ENCODE measurements at regions not wholly inside any gene's neighbourhood (a gene's known extent, or its start where the extent isn't known, plus 50 kb on each side); places are given as distances from the start of the nearest gene placed in this dataset.

GRCh38 chr5:163950248-163950647 lies 444.8 kb downstream of the MAT2B start:
- no peak overlapping the region for H2AFZ ChIP-seq (ENCODE audit: low read depth, low read length)
- H3K9me2 ChIP-seq (ENCODE audit: insufficient read depth, low read length): no peaks in the 10 kb centered on the region
- no peak overlapping the region for H3K9ac ChIP-seq (ENCODE audit: low read length)
- no peak overlapping the region for H3K4me2 ChIP-seq (ENCODE audit: low read length)
- no peaks in the 10 kb centered on the region for H3F3A ChIP-seq (ENCODE audit: insufficient read depth, low read length, poor library complexity, severe bottlenecking)
- H3K27me3 ChIP-seq (ENCODE audit: insufficient read depth, low read depth, low read length): no peaks in the 10 kb centered on the region
- no peaks in the 10 kb centered on the region for H3K79me2 ChIP-seq (replicated peaks; ENCODE audit: insufficient read depth, low read length)
- no peak overlapping the region for H3K27ac ChIP-seq (ENCODE audit: low read length)
- no peak overlapping the region for H3K4me3 ChIP-seq (ENCODE audit: low read length)
- no peaks in the 10 kb centered on the region for H3K9me3 ChIP-seq (ENCODE audit: low read length)
- TF ChIP-seq CTCF (IDR thresholded peaks at IDR 0.05; ENCODE audit: poor library complexity, severe bottlenecking) (no peak), EZH2 (IDR thresholded peaks at IDR 0.05; ENCODE audit: borderline replicate concordance, insufficient read depth, low read length, poor library complexity, severe bottlenecking) (no peak), RAD21 (conservative IDR thresholded peaks at IDR 0.05) (no peak), TAF1 (IDR thresholded peaks at IDR 0.05; ENCODE audit: low read depth) (no peak), MXI1 (conservative IDR thresholded peaks at IDR 0.05; ENCODE audit: poor library complexity, severe bottlenecking) (no peak), POLR2AphosphoS5 (IDR thresholded peaks at IDR 0.05) (no peak), SMC3 (conservative IDR thresholded peaks at IDR 0.05; ENCODE audit: poor library complexity) (no peak), EP300 (conservative IDR thresholded peaks at IDR 0.05; ENCODE audit: poor library complexity, severe bottlenecking) (no peak)
- TF ChIP-seq, protein P1, sequence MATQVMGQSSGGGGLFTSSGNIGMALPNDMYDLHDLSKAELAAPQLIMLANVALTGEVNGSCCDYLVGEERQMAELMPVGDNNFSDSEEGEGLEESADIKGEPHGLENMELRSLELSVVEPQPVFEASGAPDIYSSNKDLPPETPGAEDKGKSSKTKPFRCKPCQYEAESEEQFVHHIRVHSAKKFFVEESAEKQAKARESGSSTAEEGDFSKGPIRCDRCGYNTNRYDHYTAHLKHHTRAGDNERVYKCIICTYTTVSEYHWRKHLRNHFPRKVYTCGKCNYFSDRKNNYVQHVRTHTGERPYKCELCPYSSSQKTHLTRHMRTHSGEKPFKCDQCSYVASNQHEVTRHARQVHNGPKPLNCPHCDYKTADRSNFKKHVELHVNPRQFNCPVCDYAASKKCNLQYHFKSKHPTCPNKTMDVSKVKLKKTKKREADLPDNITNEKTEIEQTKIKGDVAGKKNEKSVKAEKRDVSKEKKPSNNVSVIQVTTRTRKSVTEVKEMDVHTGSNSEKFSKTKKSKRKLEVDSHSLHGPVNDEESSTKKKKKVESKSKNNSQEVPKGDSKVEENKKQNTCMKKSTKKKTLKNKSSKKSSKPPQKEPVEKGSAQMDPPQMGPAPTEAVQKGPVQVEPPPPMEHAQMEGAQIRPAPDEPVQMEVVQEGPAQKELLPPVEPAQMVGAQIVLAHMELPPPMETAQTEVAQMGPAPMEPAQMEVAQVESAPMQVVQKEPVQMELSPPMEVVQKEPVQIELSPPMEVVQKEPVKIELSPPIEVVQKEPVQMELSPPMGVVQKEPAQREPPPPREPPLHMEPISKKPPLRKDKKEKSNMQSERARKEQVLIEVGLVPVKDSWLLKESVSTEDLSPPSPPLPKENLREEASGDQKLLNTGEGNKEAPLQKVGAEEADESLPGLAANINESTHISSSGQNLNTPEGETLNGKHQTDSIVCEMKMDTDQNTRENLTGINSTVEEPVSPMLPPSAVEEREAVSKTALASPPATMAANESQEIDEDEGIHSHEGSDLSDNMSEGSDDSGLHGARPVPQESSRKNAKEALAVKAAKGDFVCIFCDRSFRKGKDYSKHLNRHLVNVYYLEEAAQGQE (IDR thresholded peaks at IDR 0.05; ENCODE audit: borderline replicate concordance): no peak
- no peaks in the 10 kb centered on the region for H3K36me3 ChIP-seq (ENCODE audit: insufficient read depth, low read length)
- H4K20me1 ChIP-seq (ENCODE audit: insufficient read depth): no peaks in the 10 kb centered on the region

DNA sequence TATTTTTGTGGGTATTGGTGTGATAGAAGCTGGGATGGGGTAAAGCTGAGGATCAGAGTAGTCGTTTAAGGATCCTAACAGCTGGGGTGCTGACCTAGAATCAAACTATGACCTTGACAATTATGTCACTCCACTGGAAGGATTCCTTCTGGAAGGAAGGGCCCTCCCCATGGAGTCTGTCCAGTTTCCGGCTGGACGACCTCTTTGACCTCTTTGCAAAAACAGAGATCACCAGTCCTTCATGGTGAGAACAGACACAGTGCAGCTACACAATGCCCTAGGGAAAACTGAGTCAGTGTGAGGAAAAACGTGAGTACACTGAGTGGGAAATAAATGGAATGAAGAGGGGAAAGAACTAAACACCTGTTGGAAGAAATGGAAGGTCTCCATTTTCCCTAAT lies 445.6 kb downstream of the MAT2B start:
- no peak overlapping the region for H3K9ac ChIP-seq (ENCODE audit: low read length)
- H3K79me2 ChIP-seq (replicated peaks; ENCODE audit: insufficient read depth, low read length): no peaks in the 10 kb centered on the region
- H3K4me2 ChIP-seq (ENCODE audit: low read length): no peak overlapping the region
- TF ChIP-seq, protein P1 (IDR thresholded peaks at IDR 0.05; ENCODE audit: borderline replicate concordance): no peak
- TF ChIP-seq MXI1 (conservative IDR thresholded peaks at IDR 0.05; ENCODE audit: poor library complexity, severe bottlenecking) (no peak), EZH2 (IDR thresholded peaks at IDR 0.05; ENCODE audit: borderline replicate concordance, insufficient read depth, low read length, poor library complexity, severe bottlenecking) (no peak), POLR2AphosphoS5 (IDR thresholded peaks at IDR 0.05) (no peak), SMC3 (conservative IDR thresholded peaks at IDR 0.05; ENCODE audit: poor library complexity) (no peak), CTCF (IDR thresholded peaks at IDR 0.05; ENCODE audit: poor library complexity, severe bottlenecking) (no peak), RAD21 (conservative IDR thresholded peaks at IDR 0.05) (no peak), EP300 (conservative IDR thresholded peaks at IDR 0.05; ENCODE audit: poor library complexity, severe bottlenecking) (no peak), TAF1 (IDR thresholded peaks at IDR 0.05; ENCODE audit: low read depth) (no peak)
- no peak overlapping the region for H3K27ac ChIP-seq (ENCODE audit: low read length)
- H4K20me1 ChIP-seq (ENCODE audit: insufficient read depth): no peaks in the 10 kb centered on the region
- H3K9me2 ChIP-seq (ENCODE audit: insufficient read depth, low read length): no peaks in the 10 kb centered on the region
- H3F3A ChIP-seq (ENCODE audit: insufficient read depth, low read length, poor library complexity, severe bottlenecking): no peaks in the 10 kb centered on the region
- H3K4me3 ChIP-seq (ENCODE audit: low read length): no peak overlapping the region
- H3K9me3 ChIP-seq (ENCODE audit: low read length): no peaks in the 10 kb centered on the region
- no peak overlapping the region for H2AFZ ChIP-seq (ENCODE audit: low read depth, low read length)
- no peaks in the 10 kb centered on the region for H3K36me3 ChIP-seq (ENCODE audit: insufficient read depth, low read length)
- H3K27me3 ChIP-seq (ENCODE audit: insufficient read depth, low read depth, low read length): no peaks in the 10 kb centered on the region
